Lung (tissue), 11 donors: ENCODE measurements at regions not wholly inside any gene's neighbourhood (a gene's known extent, or its start where the extent isn't known, plus 50 kb on each side); places are given as distances from the start of the nearest gene placed in this dataset.

ENCODE experiments used
- ATAC-seq: fragments of 200-7000 bp; cut with Tn5 transposase; one replicate; pipeline ENCODE4 v1.9.1; 2020; ENCODE audit warnings: moderate number of reproducible peaks; ENCODE audit not compliant: insufficient read depth, low FRiP score
- DNase-seq, 3 donors: peaks; one replicate each; pipeline ENCODE4 v3.0.0-alpha.2; 2013 to 2017
- H3K27ac ChIP-seq, 2 donors: one replicate each; pipeline ENCODE4 v1.5.1; 2013; ENCODE audit warnings: mild to moderate bottlenecking in 2 of 2, moderate library complexity in 2 of 2, control low read depth in 1 of 2, inconsistent platforms in 1 of 2, low read depth in 1 of 2, low read length in 1 of 2
- H3K27me3 ChIP-seq, 3 donors: one replicate each; pipeline ENCODE4 v1.5.1; 2013; ENCODE audit warnings: low read length in 2 of 3; ENCODE audit not compliant: control insufficient read depth in 3 of 3, insufficient read depth in 3 of 3
- H3K36me3 ChIP-seq, 4 donors: one replicate each; pipeline ENCODE4 v1.5.1; 2013; ENCODE audit warnings: low read length in 4 of 4, mild to moderate bottlenecking in 1 of 4, moderate library complexity in 1 of 4; ENCODE audit not compliant: control insufficient read depth in 4 of 4, insufficient read depth in 4 of 4
- H3K4me1 ChIP-seq, 5 donors: one replicate each; pipeline ENCODE4 v1.5.1; 2013; ENCODE audit warnings: low read length in 5 of 5, mild to moderate bottlenecking in 2 of 5, moderate library complexity in 1 of 5; ENCODE audit not compliant: control insufficient read depth in 5 of 5, insufficient read depth in 5 of 5
- H3K4me3 ChIP-seq: one replicate; pipeline ENCODE4 v1.5.1; 2013; ENCODE audit warnings: mild to moderate bottlenecking, control low read depth, moderate library complexity
- H3K9ac ChIP-seq, 2 donors: one replicate each; pipeline ENCODE4 v1.5.1; 2013; ENCODE audit warnings: low read length in 2 of 2, control low read depth in 1 of 2; ENCODE audit not compliant: insufficient read depth in 1 of 2
- H3K9me3 ChIP-seq, 4 donors: one replicate each; pipeline ENCODE4 v1.5.1; 2013; ENCODE audit warnings: low read length in 3 of 4, mild to moderate bottlenecking in 1 of 4, moderate library complexity in 1 of 4; ENCODE audit not compliant: control insufficient read depth in 4 of 4, insufficient read depth in 3 of 4
- CTCF ChIP-seq: IDR thresholded peaks from 2 replicates; pipeline ENCODE4 v1.5.1; 2012; ENCODE audit warnings: mild to moderate bottlenecking; ENCODE audit errors: control extremely low read depth, extremely low read depth
- WGBS, 2 donors: extraction: QIAGEN DNeasy Blood & Tissue Kit; methylation state at CpG; one replicate each; pipeline ENCODE4 v1.1.7; 2013; 5-methylcytosine and 5-hydroxymethylcytosine counted together
- donor health status: control.
- donor health status: control.
- donor health status: Bipolar disorder and iron deficiency.
- donor health status: healthy.
- donor health status: DM: yes; HTN: yes; CAD: no.

- no peak for TF ChIP-seq CTCF
- no peaks in the 10 kb centered on the region for H3K4me1 ChIP-seq
- H3K9me3 ChIP-seq, result no peaks in the 10 kb centered on the region
- H3K36me3 ChIP-seq, result no peaks in the 10 kb centered on the region
- no peak for DNase-seq
- H3K27me3 ChIP-seq, result no peaks in the 10 kb centered on the region
- H3K9ac ChIP-seq, result no peak overlapping the region
- no peak overlapping the region for H3K4me3 ChIP-seq
- no peak for ATAC-seq
- no peak overlapping the region for H3K27ac ChIP-seq
Observed at GRCh38 chr13:58474581-58474980, 843.0 kb downstream of the PCDH17 start.

GRCh38 chr13:58476206-58476918 lies 844.8 kb downstream of the PCDH17 start:
- H3K36me3 ChIP-seq, result no peaks in the 10 kb centered on the region
- H3K9ac ChIP-seq, result no peak overlapping the region
- H3K4me3 ChIP-seq, result no peak overlapping the region
- no peaks in the 10 kb centered on the region for H3K4me1 ChIP-seq
- H3K27me3 ChIP-seq, result no peaks in the 10 kb centered on the region
- TF ChIP-seq CTCF, result no peak
- ATAC-seq, result no peak
- no peak for DNase-seq
- H3K9me3 ChIP-seq, result no peaks in the 10 kb centered on the region
- H3K27ac ChIP-seq, result no peak overlapping the region
- 65 to 79% methylated on average over 6 of the region's 6 CpGs for WGBS, 2 donors

GRCh38 chr13:58478858-58479257 lies 847.3 kb downstream of the PCDH17 start:
- ATAC-seq (no peak), DNase-seq (no peak)
- no peaks in the 10 kb centered on the region for H3K27me3 ChIP-seq
- 65 to 79% methylated on average over 1 of the region's 1 CpG for WGBS, 2 donors
- H3K9ac ChIP-seq, result no peak overlapping the region
- no peaks in the 10 kb centered on the region for H3K4me1 ChIP-seq
- no peaks in the 10 kb centered on the region for H3K9me3 ChIP-seq
- H3K27ac ChIP-seq, result no peak overlapping the region
- TF ChIP-seq CTCF, result no peak
- H3K36me3 ChIP-seq, result no peaks in the 10 kb centered on the region
- H3K4me3 ChIP-seq, result no peak overlapping the region

GRCh38 chr13:58480061-58480460 lies 848.5 kb downstream of the PCDH17 start:
- no peak for ATAC-seq
- H3K4me3 ChIP-seq, result no peak overlapping the region
- DNase-seq, result no peak
- H3K9me3 ChIP-seq, result no peaks in the 10 kb centered on the region
- TF ChIP-seq CTCF, result no peak
- no peaks in the 10 kb centered on the region for H3K4me1 ChIP-seq
- H3K27me3 ChIP-seq, result no peaks in the 10 kb centered on the region
- no peak overlapping the region for H3K9ac ChIP-seq
- no peaks in the 10 kb centered on the region for H3K36me3 ChIP-seq
- no peak overlapping the region for H3K27ac ChIP-seq
- 78 to 86% methylated on average over 1 of the region's 1 CpG for WGBS, 2 donors
